Retinal pigment epithelial cell (primary cell): ENCODE measurements at regions not wholly inside any gene's neighbourhood (a gene's known extent, or its start where the extent isn't known, plus 50 kb on each side); places are given as distances from the start of the nearest gene placed in this dataset.
A peak's percentile ranks its signal among the peaks of the same experiment; 100 is the strongest.

Source experiments
- DNase-seq: peaks from one replicate; pipeline ENCODE4 v3.0.0-alpha.2; 2010; ENCODE audit warnings: low read depth
- H3K4me3 ChIP-seq: 2 replicates; pipeline ENCODE4 v1.5.1; 2011; ENCODE audit warnings: mild to moderate bottlenecking, low read length, control low read depth, moderate library complexity
- TF ChIP-seq, protein P1 (sequence below): conservative IDR thresholded peaks from 2 replicates; pipeline ENCODE4 v1.5.1; 2011; ENCODE audit warnings: low read depth, low read length, control low read depth, inconsistent platforms

DNA sequence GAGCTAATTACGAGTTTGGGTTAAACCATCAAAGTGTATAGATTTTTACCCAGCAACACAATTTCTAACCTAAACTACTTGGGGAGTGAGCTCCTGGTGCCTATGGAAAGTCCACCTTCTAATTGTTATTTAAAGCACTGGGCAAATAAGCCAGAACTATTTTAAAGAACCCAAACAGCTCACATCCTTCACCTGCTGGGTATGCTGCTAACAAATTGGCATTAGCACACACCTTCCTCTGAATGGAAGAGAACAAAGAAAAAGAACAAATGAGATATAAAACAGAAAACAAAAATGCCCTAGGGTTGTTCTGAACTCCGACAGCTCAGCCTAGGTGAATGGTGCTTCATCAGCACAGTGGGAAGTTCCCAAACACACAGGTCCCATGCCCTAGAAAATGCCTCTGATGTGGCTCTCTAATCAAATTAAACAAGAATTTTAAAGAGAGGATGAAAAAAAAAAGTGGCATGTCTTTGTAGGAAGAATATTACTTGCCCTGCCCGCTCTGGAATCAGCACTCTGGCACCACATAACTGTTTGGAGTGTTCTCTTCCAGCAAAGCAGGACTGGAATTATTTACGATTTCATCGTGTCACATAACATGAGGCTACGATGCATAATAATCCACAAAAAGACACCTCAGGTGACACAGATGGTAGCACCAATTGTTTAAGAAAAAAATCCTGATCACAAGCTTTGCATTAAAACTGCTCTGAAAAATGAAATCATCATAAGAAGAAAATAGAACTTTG is 334.4 kb downstream of the GBE1 start:
- no peak for DNase-seq
- TF ChIP-seq, protein P1, sequence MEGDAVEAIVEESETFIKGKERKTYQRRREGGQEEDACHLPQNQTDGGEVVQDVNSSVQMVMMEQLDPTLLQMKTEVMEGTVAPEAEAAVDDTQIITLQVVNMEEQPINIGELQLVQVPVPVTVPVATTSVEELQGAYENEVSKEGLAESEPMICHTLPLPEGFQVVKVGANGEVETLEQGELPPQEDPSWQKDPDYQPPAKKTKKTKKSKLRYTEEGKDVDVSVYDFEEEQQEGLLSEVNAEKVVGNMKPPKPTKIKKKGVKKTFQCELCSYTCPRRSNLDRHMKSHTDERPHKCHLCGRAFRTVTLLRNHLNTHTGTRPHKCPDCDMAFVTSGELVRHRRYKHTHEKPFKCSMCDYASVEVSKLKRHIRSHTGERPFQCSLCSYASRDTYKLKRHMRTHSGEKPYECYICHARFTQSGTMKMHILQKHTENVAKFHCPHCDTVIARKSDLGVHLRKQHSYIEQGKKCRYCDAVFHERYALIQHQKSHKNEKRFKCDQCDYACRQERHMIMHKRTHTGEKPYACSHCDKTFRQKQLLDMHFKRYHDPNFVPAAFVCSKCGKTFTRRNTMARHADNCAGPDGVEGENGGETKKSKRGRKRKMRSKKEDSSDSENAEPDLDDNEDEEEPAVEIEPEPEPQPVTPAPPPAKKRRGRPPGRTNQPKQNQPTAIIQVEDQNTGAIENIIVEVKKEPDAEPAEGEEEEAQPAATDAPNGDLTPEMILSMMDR, result no peak
- no peak overlapping the region for H3K4me3 ChIP-seq

DNA sequence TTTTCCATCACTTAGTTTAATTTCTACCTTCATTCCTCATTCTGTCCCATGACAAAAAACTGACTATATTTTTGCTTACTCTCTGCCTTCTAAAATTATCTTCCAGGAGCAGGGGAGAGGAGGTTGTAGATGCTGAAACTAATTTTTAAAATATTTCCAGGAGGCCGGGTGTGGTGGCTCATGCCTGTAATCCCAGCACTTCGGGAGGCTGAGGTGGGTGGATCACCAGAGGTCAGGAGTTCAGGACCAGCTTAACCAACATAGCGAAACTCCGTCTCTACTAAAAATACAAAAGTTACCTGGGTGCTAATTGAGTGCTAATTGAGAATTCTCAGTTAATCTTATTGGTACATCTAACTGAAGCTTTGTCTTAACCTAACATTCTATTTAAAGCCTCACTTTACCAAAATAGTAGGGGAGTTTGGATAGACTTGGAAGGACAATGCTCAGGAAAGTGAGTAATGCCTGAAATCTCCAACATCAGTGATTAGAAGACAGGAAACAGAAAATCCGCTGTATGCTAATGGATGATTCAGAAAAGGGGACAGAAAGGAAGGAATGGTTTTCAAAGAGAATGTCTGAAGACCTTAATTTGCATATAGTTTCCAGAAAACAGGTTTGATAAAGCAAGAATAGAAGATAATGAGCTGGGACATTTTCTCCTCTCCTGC is 336.1 kb downstream of the GBE1 start:
- no peak overlapping the region for H3K4me3 ChIP-seq
- DNase-seq, result no peak
- TF ChIP-seq, protein P1, result no peak

DNA sequence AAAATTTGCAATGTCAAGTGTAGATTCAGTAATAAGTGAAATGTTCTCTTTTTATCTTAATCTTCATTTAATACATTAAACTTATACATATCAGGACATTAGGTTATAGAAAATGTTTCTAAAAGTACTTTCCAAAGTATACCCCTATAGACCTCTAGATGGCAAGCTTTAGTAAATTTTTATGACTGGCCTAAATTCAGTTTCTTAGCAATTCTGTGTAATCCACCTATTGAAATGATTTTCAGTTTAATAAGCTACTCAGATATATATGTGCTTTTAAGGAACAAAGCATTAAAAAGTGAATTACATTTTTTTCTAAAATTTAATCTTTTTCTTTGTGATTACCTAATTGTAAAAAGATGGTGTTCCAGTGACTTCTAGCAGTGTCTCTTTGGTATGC is 342.2 kb downstream of the GBE1 start:
- no peak overlapping the region for H3K4me3 ChIP-seq
- TF ChIP-seq, protein P1, result peak; percentile 45
- no peak for DNase-seq

DNA sequence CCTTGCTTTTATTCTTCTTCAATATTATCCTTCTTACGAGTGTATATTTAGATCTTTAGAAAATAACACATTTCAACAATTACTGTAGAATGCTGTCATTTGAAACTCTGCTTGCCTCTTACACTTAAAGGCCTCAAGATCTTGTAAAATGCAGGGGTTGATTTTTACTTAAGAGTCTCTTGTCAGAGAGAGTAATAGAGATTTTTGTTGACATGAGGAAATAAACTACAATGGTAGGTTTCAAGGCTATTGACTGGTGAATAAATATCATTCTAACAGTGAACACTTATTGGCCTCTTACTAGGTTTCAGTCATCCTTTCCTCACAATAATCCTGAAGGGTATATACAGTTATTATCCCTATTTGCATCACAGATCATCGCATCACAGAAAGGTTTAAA is 344.6 kb downstream of the GBE1 start:
- TF ChIP-seq, protein P1, result no peak
- no peak for DNase-seq
- H3K4me3 ChIP-seq, result no peak overlapping the region

DNA sequence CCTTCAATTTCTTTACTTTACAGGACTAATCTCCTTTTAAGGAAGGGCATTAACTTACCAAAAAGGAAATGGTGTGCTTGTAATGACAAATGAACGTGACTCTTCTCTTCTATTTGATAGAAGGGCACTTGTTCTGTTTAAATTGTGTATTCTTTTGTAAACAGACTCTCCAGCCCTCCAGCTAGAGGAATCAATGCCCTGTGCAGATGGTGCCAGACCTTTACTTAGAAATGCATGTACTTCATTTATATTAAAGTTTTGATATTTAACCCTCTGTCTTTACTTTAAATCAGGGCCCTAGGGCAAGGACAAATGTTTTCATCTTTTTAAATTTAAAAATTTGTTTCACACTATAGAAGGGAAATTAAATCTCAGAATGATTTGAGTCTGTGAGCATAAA is 355.1 kb downstream of the GBE1 start:
- TF ChIP-seq, protein P1, result no peak
- DNase-seq, result no peak
- no peak overlapping the region for H3K4me3 ChIP-seq

DNA sequence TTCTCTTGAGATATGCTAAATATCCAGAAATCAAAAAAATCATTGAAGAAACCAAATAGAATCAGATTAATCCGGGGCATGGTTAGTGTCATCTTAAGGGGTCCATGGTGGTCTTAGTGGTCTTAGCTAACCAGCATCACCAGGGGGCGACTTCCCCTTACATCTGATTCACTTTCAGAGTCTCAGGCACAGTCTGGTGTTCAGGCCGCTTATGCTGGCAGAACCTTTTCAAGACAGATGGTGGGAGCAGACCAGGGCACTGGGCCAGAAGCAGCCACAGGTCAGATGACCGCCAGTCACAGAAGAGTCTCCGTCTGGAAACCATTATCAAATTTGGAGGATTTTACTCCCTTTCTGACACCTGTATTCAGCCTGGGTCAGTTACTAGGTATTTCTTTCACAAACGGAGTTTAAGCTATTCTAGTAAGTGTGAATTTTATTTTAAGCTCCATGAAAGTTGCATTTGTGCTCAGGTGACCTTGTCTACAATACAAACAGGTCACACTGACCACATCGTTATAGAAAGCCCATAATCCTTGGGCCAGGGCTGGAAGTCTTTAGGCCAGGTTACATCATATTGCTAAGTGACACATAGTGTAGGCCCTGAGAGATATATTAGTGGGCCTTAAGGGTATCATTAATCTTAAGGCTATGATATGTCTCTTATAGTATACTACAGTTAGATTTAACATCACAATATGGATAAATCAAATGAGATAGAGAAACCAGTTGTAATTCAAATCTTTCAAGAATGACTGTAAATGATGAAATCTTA is 365.5 kb downstream of the GBE1 start:
- no peak overlapping the region for H3K4me3 ChIP-seq
- no peak for DNase-seq

More for the DNA sequence above, 365.5 kb downstream of the GBE1 start:
- TF ChIP-seq, protein P1, result peak; percentile 21
